GM19397 (cell line): ENCODE measurements at regions not wholly inside any gene's neighbourhood (a gene's known extent, or its start where the extent isn't known, plus 50 kb on each side); places are given as distances from the start of the nearest gene placed in this dataset.
"Not testable (repeated sequence)": the region's sequence is repeated elsewhere in the genome, so short reads cannot be mapped to it uniquely, and the experiment has no call there.

Experiments used
- ATAC-seq: cut with Tn5 transposase; IDR thresholded peaks from one replicate; pipeline ENCODE4 v1.9.1; 2021; ENCODE audit warnings: mild to moderate bottlenecking, moderate library complexity; ENCODE audit not compliant: unreplicated experiment

- no peak for ATAC-seq
Measured at GRCh38 chr1:165147799-165148198, 208.7 kb downstream of the LMX1A start.

GRCh38 chr1:165144757-165145397, 211.6 kb downstream of the LMX1A start:
- ATAC-seq: peak; percentile 68

GRCh38 chr1:165143437-165144065, 213.0 kb downstream of the LMX1A start:
- no peak for ATAC-seq

GRCh38 chr1:165138960-165139359, 217.6 kb downstream of the LMX1A start:
- ATAC-seq: no peak

GRCh38 chr1:165137551-165138316, 218.8 kb downstream of the LMX1A start:
- no peak for ATAC-seq

GRCh38 chr1:165134431-165134830, 222.1 kb downstream of the LMX1A start:
- ATAC-seq: no peak

- ATAC-seq: peak; percentile 67
Measured at GRCh38 chr1:165129568-165130164, 226.8 kb downstream of the LMX1A start.

- no peak for ATAC-seq
Measured at GRCh38 chr1:165124772-165125171, 231.7 kb downstream of the LMX1A start.

- ATAC-seq: no peak
Measured at GRCh38 chr1:165119086-165119485, 237.4 kb downstream of the LMX1A start.

- ATAC-seq: no peak
Measured at GRCh38 chr1:165117482-165117881, 239.0 kb downstream of the LMX1A start.

GRCh38 chr1:165116732-165117131, 239.8 kb downstream of the LMX1A start:
- no peak for ATAC-seq

GRCh38 chr1:165116171-165116570, 240.3 kb downstream of the LMX1A start:
- ATAC-seq: no peak

GRCh38 chr1:165114889-165115285, 241.6 kb downstream of the LMX1A start:
- no peak for ATAC-seq

- ATAC-seq: no peak
Measured at GRCh38 chr1:165114022-165114888, 242.3 kb downstream of the LMX1A start.

- no peak for ATAC-seq
Measured at GRCh38 chr1:165112260-165112659, 244.3 kb downstream of the LMX1A start.

- ATAC-seq: no peak
Measured at GRCh38 chr1:165109013-165109412, 247.5 kb downstream of the LMX1A start.

- not testable (repeated sequence) for ATAC-seq
Measured at GRCh38 chr1:165092542-165093162, 263.9 kb downstream of the LMX1A start.

GRCh38 chr1:165080253-165080896, 276.1 kb downstream of the LMX1A start:
- ATAC-seq: no peak

- no peak for ATAC-seq
Measured at GRCh38 chr1:165078391-165078790, 278.1 kb downstream of the LMX1A start.
